Hematopoietic multipotent progenitor cell (in vitro differentiated cells): ENCODE measurements at regions not wholly inside any gene's neighbourhood (a gene's known extent, or its start where the extent isn't known, plus 50 kb on each side); places are given as distances from the start of the nearest gene placed in this dataset.

Experiments used
- DNase-seq, 3 donors: peaks; one replicate each; pipeline ENCODE4 v3.0.0-alpha.2; 2011 to 2015; ENCODE audit warnings: low read depth in 2 of 3, low spot score in 2 of 3

DNA sequence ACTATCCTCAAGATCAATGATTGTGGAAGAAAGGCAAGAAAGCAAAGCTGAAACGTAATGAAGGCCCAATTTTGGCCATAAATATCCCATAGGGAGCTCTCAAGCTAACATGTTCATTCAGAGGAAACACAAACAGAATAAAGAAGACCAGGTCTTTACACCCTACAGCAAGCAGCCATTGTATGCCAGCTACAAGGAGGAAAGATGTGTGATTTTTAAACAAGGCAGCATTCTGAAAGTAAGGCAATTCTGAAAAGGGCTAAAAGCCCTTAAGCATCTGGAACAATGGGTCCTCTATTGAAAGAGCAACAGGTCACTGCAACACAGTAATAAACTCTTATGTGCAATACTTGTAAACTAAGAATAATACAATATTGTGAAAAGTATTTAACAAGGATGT, 1002.4 kb downstream of the SLITRK1 start:
- no peak for DNase-seq

DNA sequence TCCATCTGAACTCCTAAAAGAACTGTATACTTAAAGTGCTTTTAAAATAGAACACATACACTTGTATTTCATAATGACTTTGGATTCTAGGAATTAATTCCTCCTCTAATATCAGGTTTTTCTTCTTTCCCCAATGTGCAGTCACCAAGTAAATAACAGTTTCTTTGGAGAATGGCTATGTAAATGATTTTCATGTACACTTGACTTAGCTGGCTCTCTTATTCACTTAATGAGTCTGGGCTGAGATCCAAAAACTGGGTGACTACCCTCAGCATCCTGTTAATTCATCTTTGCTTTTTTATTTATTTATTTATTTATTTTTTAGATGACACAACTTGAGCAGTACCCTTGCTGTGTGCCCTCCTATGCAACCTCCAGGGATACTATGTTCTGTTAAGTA, 1003.7 kb downstream of the SLITRK1 start:
- no peak for DNase-seq

DNA sequence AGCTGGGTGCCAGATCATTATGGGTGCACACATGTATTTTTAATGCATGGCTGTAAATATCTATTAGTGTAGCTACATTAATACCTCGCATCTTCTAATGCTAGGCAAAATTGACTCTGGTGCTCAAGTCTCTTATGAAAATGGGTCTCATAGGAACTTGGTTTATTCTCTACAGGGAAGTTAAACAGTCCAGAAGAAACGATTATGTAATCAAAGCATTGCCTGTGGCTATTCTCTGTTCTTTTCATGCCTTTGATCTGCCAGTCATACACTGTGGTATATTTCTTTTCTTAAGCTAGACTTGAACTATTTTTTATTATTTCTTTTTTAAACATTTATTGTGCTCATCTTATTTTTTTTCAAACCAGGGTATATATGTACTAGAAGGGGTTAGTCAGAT, 1015.0 kb downstream of the SLITRK1 start:
- DNase-seq = no peak

DNA sequence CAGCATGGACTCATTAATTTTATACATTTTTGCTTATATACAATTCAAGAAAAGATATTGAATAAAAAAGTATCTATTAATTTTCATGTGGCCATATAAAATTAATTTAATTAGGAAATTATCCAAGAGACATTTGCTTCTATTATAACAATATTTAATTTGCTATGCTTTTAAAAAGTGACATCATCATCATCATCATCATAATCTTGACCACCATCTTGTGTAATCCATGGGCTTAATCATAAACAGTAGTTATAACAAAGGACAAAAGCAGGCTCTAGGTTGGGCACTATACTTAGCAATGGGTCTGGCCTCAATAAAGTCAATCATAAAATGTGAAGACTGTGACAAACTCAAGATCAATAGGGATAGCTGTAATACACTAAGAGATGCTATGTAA, 1031.6 kb downstream of the SLITRK1 start:
- DNase-seq = no peak

DNA sequence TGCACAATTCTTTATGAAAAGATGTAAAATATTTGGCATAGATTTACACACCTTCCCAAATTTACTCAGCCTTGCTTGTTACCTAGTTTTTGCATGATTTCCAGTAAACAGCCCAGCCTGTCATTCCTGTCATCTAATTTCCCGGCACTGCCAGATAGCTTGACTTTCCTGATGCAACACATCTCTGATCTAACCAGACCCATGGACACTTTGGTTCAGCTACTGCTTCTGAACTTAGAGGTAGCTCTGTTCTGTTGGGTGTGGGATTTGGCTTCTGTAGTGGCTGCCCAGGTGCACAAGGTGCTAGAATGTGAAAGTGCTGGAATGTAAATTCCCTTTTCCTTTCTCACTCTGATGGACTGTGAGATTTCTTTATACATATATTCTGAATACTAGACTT, 1033.5 kb downstream of the SLITRK1 start:
- no peak for DNase-seq

DNA sequence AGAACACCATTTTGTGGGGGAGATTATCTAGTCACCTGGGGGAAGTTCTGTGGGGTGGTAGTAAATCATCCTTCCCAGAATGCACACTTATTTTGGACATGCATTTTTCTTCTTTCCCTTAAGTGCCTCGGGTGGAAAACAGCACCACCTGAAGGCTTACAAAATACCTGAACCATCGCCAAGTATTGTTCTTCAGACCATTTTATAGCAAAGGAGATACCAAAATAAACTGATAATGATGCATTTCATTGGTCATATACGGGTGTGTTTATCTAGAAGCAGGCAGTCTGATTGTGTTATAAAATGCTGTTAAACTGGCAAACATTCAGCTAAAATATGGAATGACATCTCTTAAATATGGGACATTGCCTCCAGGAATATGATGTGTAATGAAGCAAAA, 1034.7 kb downstream of the SLITRK1 start:
- no peak for DNase-seq

DNA sequence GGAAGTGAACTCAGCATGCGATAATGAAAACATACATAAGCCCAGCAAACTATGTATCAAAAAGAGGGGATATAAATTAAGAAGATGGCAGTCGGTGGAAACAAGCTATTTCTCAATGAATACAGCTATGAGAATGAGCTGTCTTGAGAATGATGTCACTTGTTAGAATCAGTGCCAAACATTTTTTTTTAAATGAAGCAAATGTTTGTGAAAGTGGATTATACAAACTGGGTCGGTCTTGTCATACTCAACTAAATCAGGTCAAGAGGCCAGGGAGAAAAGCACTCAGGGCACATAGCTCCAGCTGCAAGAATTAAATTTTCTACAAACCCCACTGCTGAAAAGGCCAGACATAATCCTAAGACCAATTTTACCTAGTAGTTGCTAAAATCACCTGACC, 1048.4 kb downstream of the SLITRK1 start:
- DNase-seq = no peak

DNA sequence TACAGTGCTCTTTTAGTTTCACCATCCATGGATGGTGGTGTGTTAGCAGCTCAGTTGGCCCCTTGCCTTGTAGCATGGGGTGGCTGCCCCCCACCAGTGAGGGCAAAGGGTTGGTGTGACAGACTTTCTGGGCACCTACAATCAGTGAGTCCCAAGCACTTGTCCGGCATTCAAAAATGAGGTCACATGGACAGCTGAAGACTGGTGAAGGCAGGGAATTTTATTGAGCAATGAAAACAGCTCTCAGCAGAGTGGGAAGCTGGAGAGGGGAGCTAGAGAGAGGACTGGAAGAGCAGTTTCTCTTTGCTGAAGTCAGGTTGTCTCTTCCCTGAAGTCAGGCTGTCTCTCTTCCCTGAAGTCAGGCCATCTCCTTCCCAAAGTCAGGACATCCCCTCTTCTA, 1053.2 kb downstream of the SLITRK1 start:
- DNase-seq = no peak

DNA sequence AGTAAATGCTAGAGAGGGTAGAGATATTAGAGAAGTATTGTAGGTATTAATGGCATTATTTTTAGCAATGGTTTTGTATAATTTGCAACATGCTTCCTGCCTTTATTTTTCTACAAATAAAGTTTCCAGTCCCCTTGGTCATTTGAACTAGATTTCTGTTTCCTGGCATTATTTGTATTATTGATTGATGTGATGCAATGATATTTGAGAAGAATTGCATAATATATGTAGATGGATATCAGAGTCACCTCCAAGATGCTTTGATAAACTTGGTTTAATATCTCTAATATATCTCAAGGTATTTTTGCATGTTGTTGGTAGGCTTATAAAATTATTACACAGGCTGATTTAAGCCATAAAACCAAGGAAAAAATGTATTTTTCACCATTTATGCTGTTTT, 1054.5 kb downstream of the SLITRK1 start:
- DNase-seq = no peak

DNA sequence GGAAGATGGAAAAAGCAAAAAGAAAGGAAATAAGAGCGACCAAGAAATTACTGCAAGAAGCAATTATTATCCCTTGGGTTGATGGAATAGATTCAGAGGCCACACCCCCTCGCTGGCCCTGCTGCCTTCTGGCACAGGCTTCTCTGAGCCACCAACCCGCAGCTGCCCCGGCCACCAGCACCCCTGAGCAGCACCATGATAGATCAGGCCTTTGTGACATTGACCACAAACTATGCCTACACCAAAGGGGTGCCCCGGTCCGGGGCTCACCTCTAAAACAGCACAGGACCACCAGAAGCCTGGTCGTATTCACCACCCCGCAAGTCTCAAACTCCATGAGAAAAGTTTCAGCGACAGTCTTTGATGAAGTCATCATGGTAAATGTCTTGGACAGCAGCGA, 1059.3 kb downstream of the SLITRK1 start:
- no peak for DNase-seq

DNA sequence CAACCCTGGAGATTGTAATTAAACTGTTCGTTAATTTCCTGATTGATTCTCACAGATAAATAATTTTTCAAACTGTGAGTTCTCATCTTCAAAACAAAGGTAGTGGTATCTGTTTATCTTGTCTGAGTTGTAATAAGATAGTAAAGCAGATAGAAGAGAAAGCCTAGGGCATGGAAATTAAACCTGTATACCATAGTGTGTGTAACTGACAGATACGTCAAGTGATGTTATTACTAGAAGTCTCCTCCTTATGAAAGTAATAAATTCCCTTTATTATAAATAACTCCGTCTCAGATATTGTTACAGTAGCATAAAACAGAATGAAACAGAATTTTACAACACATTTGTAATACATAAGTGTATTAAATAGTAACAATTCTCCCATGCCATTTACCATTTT, 1065.1 kb downstream of the SLITRK1 start:
- DNase-seq = no peak

DNA sequence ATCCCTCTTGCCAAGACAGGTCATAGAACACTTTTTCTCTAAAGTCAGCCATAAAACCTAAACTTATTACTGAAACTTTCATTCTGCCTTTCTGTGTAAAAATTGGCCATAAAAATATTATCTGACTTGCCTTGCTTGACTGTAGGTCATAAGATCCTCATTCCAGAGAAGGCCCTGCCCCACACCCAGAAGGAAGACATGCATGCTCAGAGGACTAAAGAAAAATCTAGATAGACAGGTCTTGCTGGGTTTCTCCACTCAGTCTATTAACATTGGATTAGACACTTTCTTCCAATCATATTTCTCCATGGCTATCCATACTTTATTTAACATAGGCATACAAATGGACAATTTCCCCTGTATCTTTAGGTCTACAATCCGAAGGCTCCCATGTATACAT, 1066.5 kb downstream of the SLITRK1 start:
- no peak for DNase-seq

DNA sequence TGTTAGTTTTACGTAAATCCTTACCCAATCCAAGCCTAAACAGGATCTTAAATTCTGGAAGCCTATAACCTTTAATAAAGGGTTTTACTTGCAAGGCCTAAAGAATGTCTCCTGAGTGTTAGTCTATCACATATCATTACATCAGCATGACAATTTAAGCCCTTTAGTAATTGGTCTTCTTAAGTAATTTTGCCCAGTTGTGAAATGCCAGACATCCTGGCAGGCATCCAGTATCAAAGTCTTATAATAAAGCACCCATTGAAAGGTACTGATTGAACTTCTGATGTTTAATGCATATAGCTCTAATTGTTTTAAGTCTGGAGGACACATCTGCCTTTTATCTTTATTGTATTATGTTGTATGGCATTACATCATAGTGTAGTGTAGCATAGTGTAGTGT, 1078.9 kb downstream of the SLITRK1 start:
- DNase-seq = no peak

DNA sequence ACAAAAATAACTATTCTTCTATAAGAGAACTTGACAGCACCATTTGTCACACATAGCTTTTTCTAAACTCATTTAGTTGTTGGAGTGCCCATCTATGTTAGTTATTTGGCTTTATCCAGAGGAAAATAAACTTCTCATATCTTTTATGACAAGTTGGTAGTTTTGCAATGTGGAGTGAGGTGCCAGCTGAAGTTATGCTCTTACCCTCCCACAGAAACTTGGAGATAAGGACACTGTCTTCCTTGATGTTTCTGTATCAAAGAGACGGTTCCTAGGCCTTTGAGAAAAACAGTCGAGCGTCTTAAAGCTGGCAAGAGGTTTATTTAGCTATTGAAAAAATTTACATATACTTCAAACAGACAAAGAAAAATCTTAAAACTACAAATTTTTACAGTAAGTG, 1079.7 kb downstream of the SLITRK1 start:
- DNase-seq = no peak

DNA sequence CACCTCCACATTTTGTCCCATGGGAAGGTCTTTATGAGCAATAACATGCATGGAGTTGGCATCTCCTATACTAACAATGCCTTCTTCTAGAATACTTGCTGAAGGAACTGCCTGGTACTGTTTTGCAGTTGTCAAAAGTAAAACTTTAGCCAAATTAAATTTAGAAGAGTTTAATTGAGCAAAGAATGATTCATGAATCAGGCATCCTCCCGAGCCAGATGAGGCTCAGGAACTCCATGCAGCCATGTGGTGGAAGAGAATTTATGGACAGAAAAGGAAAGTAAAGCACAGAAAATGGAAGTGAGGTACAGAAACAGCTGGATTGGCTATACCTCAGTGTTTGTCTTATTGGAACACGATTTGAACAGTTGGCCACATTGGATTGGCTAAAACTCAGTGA, 1081.9 kb downstream of the SLITRK1 start:
- no peak for DNase-seq

DNA sequence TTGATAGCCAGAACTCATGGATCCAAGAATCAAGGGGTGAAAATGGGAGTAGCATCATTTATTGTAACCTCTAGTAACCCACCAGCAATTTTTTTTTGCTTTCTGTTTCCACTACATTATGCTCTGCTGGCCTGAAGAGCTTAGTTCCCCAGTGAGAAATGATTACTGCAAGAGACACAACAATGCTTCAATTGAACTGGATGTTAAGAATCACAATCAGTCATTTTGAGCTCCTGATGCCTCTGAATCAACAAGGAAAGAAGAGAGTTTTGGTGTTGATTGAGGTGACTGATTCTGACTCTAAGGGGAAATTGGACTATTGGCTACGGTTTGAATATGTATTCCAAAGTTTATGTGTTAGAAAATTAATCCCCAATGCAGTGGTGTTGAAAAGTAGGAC, 1084.4 kb downstream of the SLITRK1 start:
- no peak for DNase-seq

DNA sequence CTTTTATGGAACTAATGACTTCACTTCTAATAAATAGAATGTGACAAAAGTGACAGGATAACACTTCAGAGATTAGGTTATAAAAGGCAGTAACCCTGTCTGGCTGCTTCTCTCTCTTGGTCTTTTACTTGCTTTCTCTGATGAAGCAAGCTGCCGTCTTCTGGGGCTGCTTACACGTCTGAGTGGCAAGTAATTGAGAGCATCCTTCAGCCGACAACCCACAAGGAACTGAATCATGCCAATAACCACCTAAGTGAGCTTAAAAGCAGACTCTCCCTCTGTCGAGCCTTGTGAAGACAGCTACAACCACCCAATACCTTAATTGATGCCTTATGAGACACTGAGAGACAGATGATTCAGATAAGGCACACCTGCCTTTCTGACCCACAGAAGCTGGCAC, 1091.2 kb downstream of the SLITRK1 start:
- no peak for DNase-seq

DNA sequence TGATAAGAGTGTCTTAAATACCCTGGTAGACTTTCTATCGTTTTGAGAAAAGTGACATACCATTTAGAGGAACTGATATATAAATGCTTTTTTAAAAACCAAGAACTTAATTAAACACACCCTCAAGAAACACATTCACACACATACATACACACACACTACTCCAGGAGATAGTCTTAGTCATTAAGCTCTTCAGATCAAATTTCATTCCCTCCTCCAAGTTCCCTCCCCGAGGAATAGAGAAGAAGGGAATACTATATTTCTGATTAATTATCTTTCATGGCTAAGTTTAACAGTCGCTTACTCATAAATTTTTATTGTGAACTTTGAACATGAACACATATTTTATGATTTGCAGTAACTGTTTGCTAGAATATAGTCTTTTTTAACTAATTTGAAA, 1109.5 kb downstream of the SLITRK1 start:
- no peak for DNase-seq

DNA sequence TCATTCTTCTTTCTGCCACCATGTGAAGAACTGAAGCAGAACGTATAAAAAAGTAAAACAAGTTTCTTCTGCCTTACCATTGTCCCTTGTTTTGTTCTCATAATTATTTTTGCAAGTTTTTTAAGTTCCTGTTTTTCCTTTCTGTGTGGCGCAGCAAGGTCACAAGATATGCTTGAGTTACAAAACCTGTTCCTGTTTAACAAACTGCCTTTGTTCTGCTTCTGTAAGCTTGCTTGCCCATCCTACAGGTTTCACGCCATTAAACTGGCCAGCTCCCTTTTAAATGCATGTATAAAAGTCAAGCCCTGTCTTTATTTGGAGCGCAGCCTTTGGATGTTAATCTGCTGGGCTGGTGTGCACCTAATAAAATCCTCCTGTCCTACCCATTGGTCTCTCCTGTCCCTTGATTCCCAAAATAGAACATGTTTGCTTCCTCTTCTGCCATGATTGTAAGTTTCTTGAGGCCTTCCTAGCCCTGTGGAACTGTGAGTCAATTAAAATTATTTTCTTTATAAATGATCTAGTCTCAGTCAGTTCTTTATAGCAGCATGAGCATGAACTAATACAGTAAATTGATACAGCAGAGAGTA, 1115.4 kb downstream of the SLITRK1 start:
- DNase-seq = no peak

DNA sequence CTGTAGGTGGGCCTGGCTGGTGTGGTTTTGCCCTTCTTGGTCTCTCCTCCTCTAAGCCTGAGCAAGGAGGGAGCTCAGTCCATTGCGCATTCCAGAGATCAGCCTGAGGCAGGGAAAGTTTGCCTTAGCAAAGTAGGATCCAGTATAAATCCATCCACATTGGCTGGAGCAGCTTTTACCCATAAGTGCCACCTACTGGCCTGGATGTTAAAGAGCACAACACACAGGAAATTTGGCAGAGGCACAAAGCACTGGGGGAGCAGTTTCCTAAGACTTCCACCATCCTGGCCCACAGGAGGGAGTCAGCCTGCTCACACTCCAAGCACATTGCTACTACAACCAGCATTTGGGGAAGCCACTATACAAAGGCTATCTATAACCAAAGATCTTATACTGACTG, 1124.2 kb downstream of the SLITRK1 start:
- DNase-seq = no peak

DNA sequence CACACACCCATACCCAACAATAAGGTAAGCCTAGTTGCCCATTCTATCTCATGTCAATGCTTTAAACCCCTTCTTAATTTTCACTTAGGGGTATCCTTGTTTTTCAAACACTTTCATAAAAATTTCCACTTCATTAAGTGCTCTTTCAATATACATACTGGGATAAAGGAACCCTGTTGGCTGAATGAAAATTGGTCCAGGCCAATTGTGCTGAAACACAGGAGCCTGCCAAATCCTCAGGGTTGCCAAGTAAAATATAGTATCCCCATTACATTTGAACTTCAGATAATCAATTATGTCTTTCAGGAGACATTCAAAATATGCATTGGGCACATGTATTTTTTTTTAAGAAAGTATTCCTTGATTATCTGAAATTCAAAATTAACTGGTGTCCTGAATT, 1131.1 kb downstream of the SLITRK1 start:
- DNase-seq = no peak

DNA sequence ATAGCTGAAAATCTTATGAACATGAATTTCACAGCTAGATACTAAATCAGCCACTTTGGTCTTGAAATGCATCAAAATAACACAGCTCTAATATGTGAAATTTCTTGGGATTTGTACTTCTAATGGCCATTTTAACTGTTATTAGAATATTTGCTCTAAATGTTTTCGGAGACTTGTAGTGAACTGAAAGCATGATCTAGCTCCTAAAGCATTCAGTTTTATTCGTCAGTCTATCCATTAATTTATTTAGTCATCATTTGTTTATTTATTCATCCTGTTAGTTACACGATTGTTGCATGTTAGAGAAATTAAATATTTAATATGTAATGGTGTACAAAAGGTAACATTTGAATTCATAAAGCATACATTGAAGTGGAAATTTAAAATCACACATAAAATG, 1132.7 kb downstream of the SLITRK1 start:
- no peak for DNase-seq

DNA sequence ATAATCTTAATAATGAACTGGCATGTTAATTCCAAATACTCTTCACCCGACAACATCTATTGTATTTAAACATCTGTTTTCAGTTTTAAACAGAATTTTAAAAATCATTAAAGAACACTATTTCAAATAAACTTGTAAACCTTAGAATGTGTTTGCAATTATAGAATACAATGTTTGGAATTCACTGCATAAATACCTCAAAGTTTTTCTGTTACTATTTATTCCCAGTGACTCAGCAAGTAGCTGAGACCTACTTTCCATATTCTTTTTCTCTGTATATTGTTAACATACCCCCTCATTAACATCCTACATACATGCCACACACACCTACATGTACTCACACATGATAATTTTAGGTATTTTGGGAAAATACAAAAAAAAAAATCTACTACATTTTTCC, 1134.3 kb downstream of the SLITRK1 start:
- no peak for DNase-seq

DNA sequence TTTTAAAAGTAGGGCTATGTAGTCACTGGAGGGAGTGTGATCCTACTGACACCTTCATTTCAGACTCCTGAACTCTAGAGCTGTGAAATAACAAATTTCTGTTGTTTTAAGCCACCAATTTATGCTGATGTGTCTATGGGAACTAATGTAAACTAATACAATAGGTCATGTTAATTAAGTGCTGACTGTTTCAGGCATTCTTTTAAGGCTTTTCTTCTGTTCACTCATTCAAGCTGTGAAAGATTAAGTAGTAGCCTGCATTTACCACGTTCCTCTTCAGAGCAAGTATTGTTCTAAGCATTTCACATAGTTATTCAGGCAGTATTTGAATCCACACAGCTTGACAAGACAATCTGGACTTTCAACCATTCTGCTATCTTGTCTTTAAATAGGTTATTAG, 1135.0 kb downstream of the SLITRK1 start:
- DNase-seq = no peak
